Endothelial cell of umbilical vein (primary cell): ENCODE measurements at regions not wholly inside any gene's neighbourhood (a gene's known extent, or its start where the extent isn't known, plus 50 kb on each side); places are given as distances from the start of the nearest gene placed in this dataset.

ENCODE experiments used
- BruUV-seq: library from RNA; stranded (reverse); fragments of 400-500 nt; replicated peaks from 2 replicates; lab custom pipeline; 2021; lab: Mats Ljungman, UMichigan
- CTCF ChIA-PET: fragments of 300-600, 350-600 bp; sonication (Branson Sonifier 250); formaldehyde crosslinking; loops from one replicate; lab custom pipeline; 2021; ENCODE audit warnings: antibody characterized with exemption, inconsistent platforms; lab: Charles Lee
- POLR2A ChIA-PET: fragments of 300-600, 350-600 bp; sonication (Branson Sonifier 250); formaldehyde crosslinking; loops from one replicate; lab custom pipeline; 2021; ENCODE audit warnings: antibody characterized with exemption, inconsistent platforms; lab: Charles Lee
- DNase-seq: peaks from one replicate; pipeline ENCODE4 v3.0.0-alpha.2; 2011; ENCODE audit warnings: low read depth, low spot score
- FAIRE-seq: peaks from 2 replicates; lab custom pipeline; 2011; peaks lifted over from hg19 to GRCh38; lab: Jason Lieb, UNC
- H2AFZ ChIP-seq: 2 replicates; pipeline ENCODE4 v1.6.0; 2012; ENCODE audit warnings: low read depth, low read length, control low read depth, inconsistent platforms
- H3K27ac ChIP-seq: 2 replicates; pipeline ENCODE4 v1.5.1; 2011; ENCODE audit warnings: low read depth, mild to moderate bottlenecking, control low read depth, low read length, moderate library complexity; ENCODE audit not compliant: insufficient read depth
- H3K27me3 ChIP-seq, 2 experiments: 2 replicates each; pipeline versions ENCODE4 v1.6.0 to v1.6.1; 2011; ENCODE audit warnings: low read length in 2 of 2, mixed read lengths in 1 of 2; ENCODE audit not compliant: control insufficient read depth in 2 of 2, insufficient read depth in 2 of 2
- H3K36me3 ChIP-seq, 2 experiments: 2 replicates in 1 of 2; 3 replicates in 1 of 2; pipeline ENCODE4 v1.5.1; 2011; ENCODE audit warnings: low read length in 2 of 2, mild to moderate bottlenecking in 1 of 2, moderate library complexity in 1 of 2; ENCODE audit not compliant: control insufficient read depth in 2 of 2, insufficient read depth in 2 of 2; ENCODE audit errors: extremely low read depth in 1 of 2
- H3K4me1 ChIP-seq: 3 replicates; pipeline ENCODE4 v1.5.1; 2011; ENCODE audit warnings: mild to moderate bottlenecking, low read length; ENCODE audit not compliant: control insufficient read depth, insufficient read depth; ENCODE audit errors: extremely low read depth
- H3K4me2 ChIP-seq: 2 replicates; pipeline ENCODE4 v1.6.1; 2011; ENCODE audit warnings: low read length, control low read depth, mixed read lengths; ENCODE audit not compliant: insufficient read depth
- H3K4me3 ChIP-seq, 3 experiments: fragments of 200-600 bp in 1 of 3; sonication (generic), shearing (Covaris generic) in 1 of 3; replicated peaks in 1 of 3; 2 replicates each; pipeline ENCODE4 v1.5.1; 2011 to 2016; ENCODE audit warnings: control low read depth in 3 of 3, low read length in 3 of 3, mild to moderate bottlenecking in 2 of 3, inconsistent platforms in 1 of 3, low read depth in 1 of 3, moderate library complexity in 1 of 3; ENCODE audit not compliant: insufficient read depth in 1 of 3
- H3K79me2 ChIP-seq: 2 replicates; pipeline ENCODE4 v1.6.0; 2012; ENCODE audit warnings: low read length, inconsistent platforms; ENCODE audit not compliant: control insufficient read depth, insufficient read depth
- H3K9ac ChIP-seq: replicated peaks from 2 replicates; pipeline ENCODE3; 2011; ENCODE audit warnings: low read length, control low read depth; ENCODE audit not compliant: insufficient read depth; ENCODE audit errors: extremely low read depth
- H3K9me1 ChIP-seq: replicated peaks from 3 replicates; pipeline ENCODE4 v1.6.0; 2011; ENCODE audit warnings: mild to moderate bottlenecking, low read length; ENCODE audit not compliant: control insufficient read depth, insufficient read depth; ENCODE audit errors: extremely low read depth
- H3K9me3 ChIP-seq: replicated peaks from 2 replicates; pipeline ENCODE4 v1.5.1; 2012; ENCODE audit warnings: low read length, inconsistent platforms; ENCODE audit not compliant: control insufficient read depth, insufficient read depth
- H4K20me1 ChIP-seq: replicated peaks from 2 replicates; pipeline ENCODE3; 2011; ENCODE audit warnings: mild to moderate bottlenecking, low read length; ENCODE audit not compliant: control insufficient read depth, insufficient read depth; ENCODE audit errors: extremely low read depth
- EZH2 ChIP-seq: IDR thresholded peaks from 2 replicates; pipeline ENCODE4 v1.6.1; 2012; ENCODE audit warnings: borderline replicate concordance, low read depth, mild to moderate bottlenecking, moderate library complexity, low read length, inconsistent platforms; ENCODE audit not compliant: severe bottlenecking
- FOS ChIP-seq: IDR thresholded peaks from 2 replicates; pipeline ENCODE4 v1.6.1; 2011; ENCODE audit warnings: mild to moderate bottlenecking, low read length, moderate library complexity, borderline replicate concordance; ENCODE audit not compliant: insufficient read depth
- GATA2 ChIP-seq: IDR thresholded peaks from 2 replicates; pipeline ENCODE4 v1.7.0; 2011; ENCODE audit warnings: low read depth, mild to moderate bottlenecking, moderate library complexity, mixed read lengths, low read length; ENCODE audit not compliant: insufficient read length, insufficient read depth
- JUN ChIP-seq: IDR thresholded peaks from 2 replicates; pipeline ENCODE4 v1.6.1; 2011; ENCODE audit warnings: borderline replicate concordance, low read depth; ENCODE audit not compliant: insufficient read length, insufficient read depth
- MYC ChIP-seq: IDR thresholded peaks from one replicate; pipeline ENCODE4 v1.6.1; 2011; ENCODE audit warnings: mild to moderate bottlenecking, low read depth, low read length
- POLR2A ChIP-seq: IDR thresholded peaks from 2 replicates; pipeline ENCODE4 v1.6.1; 2012; ENCODE audit warnings: low read depth, mild to moderate bottlenecking, control low read depth, low read length
- POLR2AphosphoS5 ChIP-seq: IDR thresholded peaks from 2 replicates; pipeline ENCODE4 v1.6.1; 2012; ENCODE audit warnings: low read depth, mild to moderate bottlenecking, control low read depth, low read length, moderate library complexity; ENCODE audit not compliant: insufficient read depth
- dilution Hi-C: fragments of 300-500 bp; cut with MboI; formaldehyde crosslinking; loops from one replicate; pipeline ENCODE4 v1.15.0; 2019; ENCODE audit warnings: low sequenced_read_pairs; ENCODE audit not compliant: extremely low pct_ligation_motif_present
- intact Hi-C: fragments of 100-400 bp; cut with micrococcal nuclease; formaldehyde crosslinking; loops from one replicate; pipeline ENCODE4 v1.10.0; 2022
- TF ChIP-seq, protein P1 (sequence below): IDR thresholded peaks from 2 replicates; pipeline ENCODE4 v1.6.1; 2011; ENCODE audit not compliant: insufficient read depth, insufficient read length
- TF ChIP-seq, protein P2 (sequence below), 2 donors: IDR thresholded peaks; 1 replicate in 1 of 2; 2 replicates in 1 of 2; pipeline ENCODE4 v1.5.1; 2011; ENCODE audit warnings: low read length in 2 of 2, mild to moderate bottlenecking in 2 of 2, moderate library complexity in 2 of 2, control low read depth in 1 of 2, inconsistent platforms in 1 of 2, low read depth in 1 of 2; ENCODE audit not compliant: insufficient read depth in 1 of 2; ENCODE audit errors: extremely low read depth in 1 of 2

DNA sequence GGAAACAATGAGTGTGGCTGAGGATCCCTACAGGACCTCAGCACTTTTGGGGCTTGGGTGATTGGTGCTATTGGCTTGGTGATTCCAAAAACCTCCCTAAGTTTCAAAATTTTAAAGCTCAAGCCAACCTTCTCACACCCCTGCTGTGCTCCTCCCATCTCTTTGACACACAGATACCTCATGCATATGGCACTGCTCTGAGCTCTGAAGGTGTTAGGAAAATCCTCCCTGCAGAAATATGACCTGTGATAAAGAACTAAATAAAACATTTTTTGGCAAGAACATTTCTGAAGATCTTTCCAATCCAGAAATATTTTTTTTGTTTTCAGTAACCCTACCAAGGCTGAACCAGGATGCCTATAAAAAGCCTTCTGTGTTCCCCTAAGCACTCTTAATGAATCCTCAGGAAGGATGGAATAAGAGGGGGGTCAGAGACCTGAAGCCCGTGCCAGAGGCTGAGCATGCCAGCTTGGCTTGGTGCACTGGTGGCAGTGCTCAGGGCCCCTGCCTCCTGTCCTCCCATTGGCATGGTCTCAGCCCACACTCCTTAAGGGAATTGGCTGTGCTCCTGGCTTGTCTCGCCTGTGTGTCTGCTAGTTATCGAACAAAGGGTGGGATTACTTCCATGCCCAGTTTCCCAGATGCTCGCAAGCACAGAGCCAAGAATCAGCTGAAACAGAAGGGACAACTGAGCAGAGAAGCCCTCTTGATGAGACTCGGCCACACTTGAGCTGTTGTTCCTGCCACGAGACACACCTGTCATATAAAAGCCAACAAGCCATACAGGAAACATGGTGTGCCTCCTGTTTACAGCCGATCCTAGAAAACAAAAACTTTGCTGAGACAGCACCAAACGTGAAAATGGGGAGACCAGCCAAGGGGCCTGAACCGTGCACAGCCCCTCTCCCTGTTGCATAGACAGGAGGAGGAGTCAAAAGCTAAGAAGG, 132.7 kb upstream of the EEA1 start:
- no peaks in the 10 kb centered on the region for H3K4me1 ChIP-seq
- no peaks in the 10 kb centered on the region for H3K9me3 ChIP-seq
- BruUV-seq = no TSS peak
- no peak overlapping the region for H3K27ac ChIP-seq
- H4K20me1 ChIP-seq = no peaks in the 10 kb centered on the region
- dilution Hi-C loops = no loop called here
- ChIA-PET POLR2A (interaction anchor here (0.6 kb wide), 1 partner anchor 15 kb away, joined by 3 read pairs; no protein-coding TSS in a partner anchor), CTCF (interaction anchor here (0.8 to 1.1 kb wide), 2 partner anchors 74 to 312 kb away, joined by 3 read pairs; no protein-coding TSS in a partner anchor)
- no peak for FAIRE-seq
- TF ChIP-seq JUN (no peak), POLR2A (no peak), FOS (no peak), EZH2 (no peak), GATA2 (no peak), POLR2AphosphoS5 (no peak), MYC (no peak)
- TF ChIP-seq, protein P1, sequence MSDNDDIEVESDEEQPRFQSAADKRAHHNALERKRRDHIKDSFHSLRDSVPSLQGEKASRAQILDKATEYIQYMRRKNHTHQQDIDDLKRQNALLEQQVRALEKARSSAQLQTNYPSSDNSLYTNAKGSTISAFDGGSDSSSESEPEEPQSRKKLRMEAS = no peak
- TF ChIP-seq, protein P2, sequence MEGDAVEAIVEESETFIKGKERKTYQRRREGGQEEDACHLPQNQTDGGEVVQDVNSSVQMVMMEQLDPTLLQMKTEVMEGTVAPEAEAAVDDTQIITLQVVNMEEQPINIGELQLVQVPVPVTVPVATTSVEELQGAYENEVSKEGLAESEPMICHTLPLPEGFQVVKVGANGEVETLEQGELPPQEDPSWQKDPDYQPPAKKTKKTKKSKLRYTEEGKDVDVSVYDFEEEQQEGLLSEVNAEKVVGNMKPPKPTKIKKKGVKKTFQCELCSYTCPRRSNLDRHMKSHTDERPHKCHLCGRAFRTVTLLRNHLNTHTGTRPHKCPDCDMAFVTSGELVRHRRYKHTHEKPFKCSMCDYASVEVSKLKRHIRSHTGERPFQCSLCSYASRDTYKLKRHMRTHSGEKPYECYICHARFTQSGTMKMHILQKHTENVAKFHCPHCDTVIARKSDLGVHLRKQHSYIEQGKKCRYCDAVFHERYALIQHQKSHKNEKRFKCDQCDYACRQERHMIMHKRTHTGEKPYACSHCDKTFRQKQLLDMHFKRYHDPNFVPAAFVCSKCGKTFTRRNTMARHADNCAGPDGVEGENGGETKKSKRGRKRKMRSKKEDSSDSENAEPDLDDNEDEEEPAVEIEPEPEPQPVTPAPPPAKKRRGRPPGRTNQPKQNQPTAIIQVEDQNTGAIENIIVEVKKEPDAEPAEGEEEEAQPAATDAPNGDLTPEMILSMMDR (IDR thresholded peaks at IDR 0.05; ENCODE audit: extremely low read depth in 1 of 2, insufficient read depth in 1 of 2, low read depth in 1 of 2, low read length in 2 of 2) = no peak
- H2AFZ ChIP-seq = no peak overlapping the region
- H3K36me3 ChIP-seq = no peaks in the 10 kb centered on the region
- no peak overlapping the region for H3K4me2 ChIP-seq
- H3K9ac ChIP-seq = no peak overlapping the region
- H3K9me1 ChIP-seq = no peaks in the 10 kb centered on the region
- H3K79me2 ChIP-seq = no peaks in the 10 kb centered on the region
- H3K27me3 ChIP-seq = peaks cover 2 to 7% of the 10 kb centered on the region in 2 experiments
- intact Hi-C loops = no loop called here
- peak; percentile 29 for DNase-seq
- H3K4me3 ChIP-seq = no peak overlapping the region
